NCI-H69 (cell line): ENCODE measurements at regions not wholly inside any gene's neighbourhood (a gene's known extent, or its start where the extent isn't known, plus 50 kb on each side); places are given as distances from the start of the nearest gene placed in this dataset.
A peak's percentile ranks its signal among the peaks of the same experiment; 100 is the strongest.
"Not testable (repeated sequence)": the region's sequence is repeated elsewhere in the genome, so short reads cannot be mapped to it uniquely, and the experiment has no call there.

ENCODE experiments used
- DNase-seq: peaks from one replicate; lab custom pipeline; 2025; lab: John Stamatoyannopoulos, UW

DNA sequence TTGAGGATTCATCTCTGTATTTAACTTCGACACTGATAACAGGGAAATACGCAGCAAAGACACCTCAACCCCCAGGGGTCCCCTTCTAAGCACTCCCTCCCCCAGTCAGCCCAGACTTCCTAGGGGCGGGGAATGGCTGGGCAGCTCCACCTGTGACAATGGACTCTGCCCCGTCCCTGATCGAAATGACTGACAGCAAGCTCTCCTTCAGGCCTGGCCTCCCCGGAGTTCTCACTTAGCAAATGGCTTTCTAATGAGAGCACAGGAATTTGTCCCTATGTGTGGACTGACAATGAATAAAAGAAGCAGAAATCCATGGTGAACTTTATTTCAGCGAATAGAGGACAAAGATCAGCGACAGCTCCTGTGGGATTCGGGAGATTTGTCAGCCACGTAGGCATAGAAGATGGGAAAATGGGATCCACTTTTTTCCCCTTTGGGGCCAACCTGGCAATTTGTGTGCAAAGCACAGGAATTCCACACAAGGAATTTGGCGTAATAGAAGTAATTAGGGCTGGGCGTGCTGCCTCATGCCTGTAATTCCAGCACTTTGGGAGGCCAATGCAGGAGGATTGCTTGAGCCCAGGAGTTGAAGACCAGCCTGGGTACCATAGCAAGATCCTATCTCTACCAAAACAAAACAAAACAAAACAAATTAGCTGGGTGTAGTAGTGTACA, 63.8 kb downstream of the TNFAIP2 start:
- peak; percentile 9 for DNase-seq

DNA sequence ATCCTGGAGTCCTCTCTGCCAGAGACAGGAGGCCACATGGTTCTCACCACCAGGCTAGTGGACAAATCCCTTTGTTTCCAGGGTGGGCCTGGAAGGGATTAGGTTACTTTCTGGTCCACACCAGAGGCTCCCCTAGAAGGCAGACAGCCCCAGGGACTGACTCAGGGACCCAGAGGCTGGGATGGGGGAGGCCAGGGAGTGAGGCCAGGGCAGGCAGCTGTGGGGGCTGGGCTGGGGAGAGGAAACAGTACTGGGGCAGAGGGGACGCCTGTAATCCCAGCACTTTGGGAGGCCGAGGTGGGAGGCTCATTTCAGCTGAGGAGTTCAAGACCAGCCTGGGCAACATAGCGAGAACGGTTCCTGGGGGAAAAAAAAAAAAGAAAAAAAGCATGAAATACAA, 64.7 kb downstream of the TNFAIP2 start:
- no peak for DNase-seq

DNA sequence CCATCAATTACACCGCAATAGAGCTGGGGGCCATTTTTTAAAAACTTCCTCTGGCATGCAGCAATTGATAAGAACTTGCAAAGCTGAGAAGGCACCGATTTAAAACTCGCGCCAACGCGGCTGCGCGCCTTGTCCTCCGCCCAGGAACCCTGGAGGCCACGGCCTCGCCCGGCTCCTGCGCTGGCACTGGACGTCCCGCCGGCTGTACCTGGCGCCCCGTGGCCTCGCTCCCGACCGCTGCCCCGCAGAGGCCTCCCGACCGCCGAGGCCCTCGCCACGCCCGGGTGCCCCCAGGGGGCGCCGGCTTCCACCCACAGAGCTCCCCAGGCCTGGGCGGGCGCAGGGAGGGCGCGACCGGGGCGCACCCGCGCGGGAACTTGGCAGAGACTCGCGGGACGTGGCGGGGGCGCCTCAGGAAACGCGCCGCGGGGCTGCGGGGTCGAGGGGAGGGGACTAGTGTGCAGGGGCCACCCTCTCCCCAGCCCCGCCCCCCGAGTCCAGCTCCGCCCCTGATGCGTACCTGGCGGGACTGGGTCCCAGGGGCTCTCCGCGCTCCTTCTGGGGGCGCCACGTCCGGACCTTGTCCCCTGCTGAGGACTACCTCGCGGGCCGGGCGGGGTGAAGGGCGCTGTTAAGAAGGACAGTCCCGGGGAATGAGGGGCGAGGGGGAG, 65.7 kb downstream of the TNFAIP2 start:
- no peak for DNase-seq

DNA sequence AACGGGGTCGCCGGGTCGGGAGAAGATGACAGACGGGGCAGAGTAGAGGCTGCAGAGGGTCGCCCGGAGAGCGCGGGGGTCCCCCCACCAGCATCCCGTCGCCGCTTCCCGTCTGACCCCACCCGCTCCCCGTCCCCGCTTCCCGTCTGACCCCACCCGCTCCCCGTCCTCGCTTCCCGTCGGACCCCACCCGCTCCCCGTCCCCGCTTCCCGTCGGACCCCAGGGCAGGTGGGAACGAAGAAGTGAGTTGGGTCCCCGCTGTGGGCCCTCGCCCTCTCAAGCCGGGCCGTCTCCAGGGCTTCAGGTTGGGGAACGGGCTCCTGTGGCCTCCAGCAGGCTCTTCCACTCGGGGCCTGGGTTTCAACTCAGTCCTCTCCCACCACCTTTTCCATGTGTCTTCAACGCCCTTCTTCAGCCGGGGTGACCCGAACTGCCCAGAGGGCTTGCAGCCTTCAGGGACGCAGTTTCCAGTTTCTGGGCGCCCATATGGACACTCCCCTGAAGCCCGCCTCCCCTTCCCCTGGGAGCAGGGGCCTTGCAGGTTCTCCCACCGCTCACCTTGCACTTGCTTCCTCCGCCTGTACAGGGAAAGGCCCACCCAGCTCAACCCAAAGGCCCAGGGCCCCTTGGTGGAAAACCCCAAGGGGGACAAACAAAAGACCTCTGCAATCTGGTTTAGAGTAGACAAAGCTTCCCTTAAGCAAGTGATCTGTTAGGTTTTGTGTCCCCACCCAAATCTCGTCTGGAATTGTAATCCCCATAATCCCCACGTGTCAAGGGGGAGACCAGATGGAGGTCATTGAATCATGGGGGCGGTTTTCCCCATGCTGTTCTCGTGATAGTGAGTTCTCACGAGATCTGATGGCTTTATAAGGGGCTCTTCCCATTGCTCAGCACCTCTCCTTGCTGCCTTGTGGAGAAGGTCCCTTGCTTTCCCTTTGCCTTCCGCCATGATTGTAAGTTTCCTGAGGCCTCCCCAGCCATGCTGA, 66.5 kb downstream of the TNFAIP2 start:
- DNase-seq, result no peak

DNA sequence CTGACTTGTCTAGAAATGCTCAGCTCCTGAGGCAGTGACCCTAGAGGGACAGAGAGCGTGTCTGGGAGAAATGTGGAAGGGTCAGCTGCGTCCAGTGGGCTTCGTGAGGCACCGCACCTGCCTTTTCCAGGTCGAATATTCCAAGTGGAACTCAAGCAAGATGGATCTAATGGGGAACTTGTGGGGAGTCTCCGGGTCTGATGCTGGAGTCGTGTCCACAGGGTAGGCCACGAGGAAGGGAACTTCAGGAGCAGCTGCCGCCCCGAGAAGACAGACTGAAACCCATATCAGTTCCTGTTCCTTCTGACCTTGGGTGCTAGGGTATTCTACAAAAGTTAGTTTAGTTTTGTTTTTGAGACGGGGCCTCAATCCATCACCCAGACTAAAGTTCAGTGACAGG, 67.5 kb downstream of the TNFAIP2 start:
- DNase-seq, result no peak

DNA sequence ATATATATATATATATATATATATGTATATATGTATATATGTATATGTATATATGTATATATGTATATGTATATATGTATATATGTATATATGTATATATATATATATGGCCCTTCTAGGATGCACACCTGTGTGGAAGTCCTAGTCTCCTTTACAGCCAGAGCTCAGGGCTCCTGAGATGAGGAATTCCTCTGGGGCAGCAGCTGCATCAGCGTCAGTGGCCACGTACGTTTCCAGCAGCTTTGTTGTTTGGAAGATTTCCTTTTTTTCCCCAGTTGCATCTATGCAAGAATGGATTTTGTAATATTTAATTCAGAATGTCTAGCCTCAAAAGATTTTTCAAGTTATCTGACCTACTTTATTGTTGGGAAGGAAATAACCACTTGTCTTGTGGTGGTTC, 68.6 kb downstream of the TNFAIP2 start:
- DNase-seq, result no peak

DNA sequence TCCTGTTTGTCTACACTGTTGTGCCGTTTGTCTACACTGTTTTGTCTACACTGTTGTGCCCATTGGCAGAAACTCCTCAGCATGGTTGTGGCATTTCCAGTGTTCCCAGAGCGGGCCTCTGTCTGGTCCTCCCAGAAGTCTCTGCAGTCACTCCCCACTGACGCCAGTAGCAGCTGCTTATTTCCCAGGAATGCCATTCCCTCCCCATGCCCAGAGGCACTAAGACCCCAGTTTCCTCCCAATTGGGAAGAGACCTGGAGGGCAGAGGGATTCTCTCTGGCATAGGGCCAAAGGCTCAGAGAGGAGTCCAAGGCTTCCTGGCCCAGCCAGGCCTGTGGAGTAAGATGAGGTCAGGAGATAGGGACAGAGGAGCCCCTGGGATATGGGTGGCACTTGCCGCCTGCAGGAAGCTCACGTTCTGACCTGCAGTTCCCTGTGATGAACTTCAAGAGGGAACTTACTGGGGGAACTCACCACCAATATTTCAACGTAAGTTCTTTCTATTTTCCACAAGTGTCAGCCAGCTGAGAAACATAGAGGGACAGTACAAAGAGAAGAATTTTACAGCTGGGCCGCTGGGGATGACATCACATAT, 69.1 kb downstream of the TNFAIP2 start:
- DNase-seq, result no peak

DNA sequence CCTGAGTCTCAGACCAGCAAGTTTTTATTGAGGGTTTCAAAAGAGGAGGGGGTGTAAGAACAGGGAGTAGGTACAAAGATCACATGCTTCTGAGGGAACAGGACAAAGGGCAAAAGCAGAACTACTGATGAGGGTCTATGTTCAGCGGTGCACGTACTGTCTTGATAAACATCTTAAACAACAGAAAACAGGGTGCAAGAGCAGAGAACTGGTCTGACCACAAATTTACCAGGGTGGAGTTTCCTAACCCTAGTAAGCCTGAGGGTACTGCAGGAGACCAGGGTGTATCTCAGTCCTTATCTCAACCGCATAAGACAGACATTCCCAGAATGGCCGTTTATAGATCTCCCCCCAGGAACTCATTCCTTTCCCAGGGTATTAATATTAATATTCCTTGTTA, 69.6 kb downstream of the TNFAIP2 start:
- DNase-seq, result not testable (repeated sequence)

DNA sequence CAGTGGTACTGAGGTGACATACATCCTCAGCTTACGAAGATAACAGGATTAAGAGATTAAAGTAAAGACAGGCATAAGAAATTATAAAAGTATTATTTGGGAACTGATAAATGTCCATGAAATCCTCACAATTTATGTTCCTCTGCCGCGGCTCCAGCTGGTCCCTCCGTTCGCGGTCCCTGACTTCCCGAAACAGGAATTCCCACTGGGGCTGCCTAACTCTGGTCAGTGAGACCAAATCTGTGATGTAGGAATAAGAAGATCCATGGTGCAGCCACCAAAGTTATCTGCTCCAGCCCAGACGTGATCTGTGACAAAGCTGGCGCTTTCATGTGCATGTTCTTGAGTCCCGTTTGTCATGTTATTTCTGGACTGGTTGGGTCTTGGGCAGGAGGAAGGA, 70.2 kb downstream of the TNFAIP2 start:
- DNase-seq, result not testable (repeated sequence)

DNA sequence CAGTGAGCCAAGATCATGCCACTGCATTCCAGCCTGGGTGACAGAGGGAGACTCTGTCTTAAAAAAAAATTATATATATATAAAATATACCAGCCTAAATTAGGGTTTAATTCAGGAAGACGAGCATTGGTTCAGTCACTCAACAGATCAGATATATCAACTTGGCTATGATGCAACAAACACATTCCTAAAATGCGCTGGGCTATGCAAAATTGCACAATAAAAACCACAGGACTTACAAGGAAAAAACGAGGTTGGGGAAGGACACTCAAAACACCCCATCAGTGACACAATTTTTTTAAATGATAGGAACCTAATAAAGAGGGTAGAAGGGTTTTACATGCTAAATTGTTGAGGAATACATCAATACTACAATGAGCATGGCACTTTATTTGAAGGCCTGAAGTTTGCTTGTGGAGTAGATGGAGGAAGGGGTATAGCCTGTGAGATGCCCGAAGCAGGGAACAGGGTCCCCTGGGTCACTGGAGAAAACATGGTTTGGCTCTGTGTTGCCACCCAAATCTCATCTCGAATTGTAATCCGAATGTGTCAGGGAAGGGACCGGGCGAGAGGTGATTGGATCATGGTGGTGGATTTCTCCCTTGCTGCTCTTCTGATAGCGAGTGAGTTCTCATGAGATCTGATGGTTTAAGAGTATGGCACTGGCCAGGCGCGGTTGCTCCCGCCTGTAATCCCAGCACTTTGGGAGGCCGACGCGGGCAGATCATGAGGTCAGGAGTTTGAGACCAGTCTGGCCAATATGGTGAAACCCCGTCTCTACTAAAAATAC, 71.2 kb downstream of the TNFAIP2 start:
- DNase-seq, result no peak

DNA sequence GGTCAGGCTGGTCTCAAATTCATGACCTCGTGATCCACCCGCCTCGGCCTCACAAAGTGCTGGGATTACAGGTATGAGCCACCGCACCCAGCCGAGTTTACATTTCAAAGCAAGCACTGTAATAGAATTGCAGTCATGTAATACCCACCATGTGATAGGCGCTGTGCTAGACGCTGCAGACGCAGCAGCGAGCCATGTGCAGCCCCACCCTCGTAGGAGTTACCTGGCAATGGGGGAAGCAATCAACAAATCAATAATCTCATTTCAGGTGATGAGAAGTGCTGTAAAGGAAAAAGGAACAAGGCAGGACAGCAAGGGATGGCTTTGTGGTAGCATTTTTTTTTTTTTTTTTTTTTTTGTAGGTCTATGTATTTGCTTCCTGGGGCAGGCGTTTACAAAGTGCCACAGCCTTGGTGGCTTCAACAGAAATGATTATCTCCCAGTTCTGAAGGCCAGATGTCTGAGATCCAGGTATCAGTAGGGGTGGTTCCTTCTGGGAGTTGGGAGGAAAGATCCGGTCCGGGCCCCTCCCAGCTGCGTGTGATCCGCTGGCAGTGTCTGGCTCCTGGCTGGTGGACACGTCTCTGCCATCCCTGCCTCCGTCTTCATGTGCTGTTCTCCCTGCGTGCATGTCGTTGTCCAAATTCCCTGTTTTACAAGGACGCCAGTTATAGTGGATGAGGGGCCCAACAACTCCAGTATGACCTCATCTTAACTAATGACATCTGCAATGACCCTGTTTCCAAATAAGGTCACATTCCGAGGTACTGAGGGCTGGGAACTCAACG, 72.8 kb downstream of the TNFAIP2 start:
- DNase-seq, result no peak

DNA sequence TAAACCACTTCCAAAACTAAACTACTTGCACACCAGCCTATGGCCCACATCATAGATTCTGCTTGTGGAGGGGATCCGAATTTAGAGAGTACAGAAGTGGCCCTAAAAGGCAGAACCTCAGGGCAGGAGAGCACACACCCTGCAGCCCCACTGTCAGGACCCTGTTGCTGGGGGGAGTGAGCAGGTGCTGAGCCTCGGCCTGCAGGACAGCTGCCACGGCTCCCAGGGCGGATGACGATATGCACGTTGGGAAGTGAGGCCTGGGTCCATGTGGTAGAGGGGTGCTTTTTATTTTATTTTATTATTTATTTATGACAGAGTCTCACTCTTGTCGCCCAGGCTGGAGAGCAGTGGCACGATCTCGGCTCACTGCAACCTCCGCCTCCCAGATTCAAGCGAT, 73.5 kb downstream of the TNFAIP2 start:
- DNase-seq, result no peak

DNA sequence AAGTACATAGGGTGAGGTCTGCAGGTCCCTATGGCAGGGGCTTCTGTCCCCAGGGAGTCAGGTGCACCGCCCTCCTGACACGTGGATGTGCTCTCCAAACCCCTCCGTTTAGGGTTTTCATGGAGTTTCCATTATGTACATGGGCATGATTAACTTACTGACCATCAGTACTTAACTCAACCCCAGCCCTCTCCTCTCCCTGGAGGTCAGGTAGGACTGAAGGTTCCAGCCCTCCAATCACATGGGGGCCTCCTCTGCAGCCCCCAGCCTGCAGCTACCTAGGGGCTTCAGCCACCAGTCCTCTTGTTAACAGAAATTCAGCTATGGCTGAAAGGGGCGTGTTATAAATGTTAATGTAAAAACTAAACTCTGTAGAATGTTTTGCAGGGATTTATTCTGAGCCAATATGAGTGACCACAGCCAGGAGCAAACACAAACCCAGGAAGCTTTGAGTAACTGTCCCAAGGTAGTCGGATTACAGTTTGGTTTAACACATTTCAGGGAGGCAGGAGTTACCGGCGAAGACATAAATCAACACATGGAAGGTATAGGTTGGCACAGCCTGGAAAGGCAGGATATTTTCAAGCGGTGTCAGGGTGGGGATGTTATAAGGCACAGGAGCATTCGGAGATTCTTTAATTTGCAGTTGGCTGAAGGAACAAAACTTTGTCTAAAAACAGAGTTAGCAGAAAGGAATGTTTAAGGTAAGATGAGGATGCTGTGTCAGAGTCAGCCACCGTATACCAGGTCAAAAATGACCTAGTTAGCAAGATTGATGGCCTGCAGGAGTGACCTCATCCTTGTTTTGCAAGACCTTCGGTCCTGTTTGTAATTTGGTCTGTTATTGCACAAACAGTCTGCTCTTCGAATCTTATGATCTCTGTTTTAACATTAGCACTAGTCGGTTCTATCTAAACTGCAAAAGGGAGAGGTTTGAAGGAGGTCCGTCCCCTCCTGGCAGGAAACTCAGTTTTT, 75.2 kb downstream of the TNFAIP2 start:
- no peak for DNase-seq

DNA sequence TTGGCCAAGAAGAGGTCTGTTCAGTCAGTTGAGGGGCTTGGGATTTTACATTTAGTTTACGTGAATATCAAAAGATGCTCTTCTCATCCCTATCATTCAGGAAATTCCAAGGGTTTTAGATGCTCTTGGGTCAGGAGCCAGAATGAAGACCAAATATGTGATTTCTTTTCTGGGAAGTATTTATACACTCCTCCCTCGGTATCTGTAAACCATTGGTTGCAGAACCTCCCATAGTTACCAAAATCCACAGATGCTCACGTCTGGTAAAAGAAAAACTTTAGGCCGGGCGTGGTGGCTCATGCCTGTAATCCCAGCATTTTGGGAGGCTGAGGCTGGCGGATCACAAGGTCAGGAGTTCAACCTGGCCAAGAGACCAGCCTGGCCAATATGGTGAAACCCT, 75.9 kb downstream of the TNFAIP2 start:
- no peak for DNase-seq

DNA sequence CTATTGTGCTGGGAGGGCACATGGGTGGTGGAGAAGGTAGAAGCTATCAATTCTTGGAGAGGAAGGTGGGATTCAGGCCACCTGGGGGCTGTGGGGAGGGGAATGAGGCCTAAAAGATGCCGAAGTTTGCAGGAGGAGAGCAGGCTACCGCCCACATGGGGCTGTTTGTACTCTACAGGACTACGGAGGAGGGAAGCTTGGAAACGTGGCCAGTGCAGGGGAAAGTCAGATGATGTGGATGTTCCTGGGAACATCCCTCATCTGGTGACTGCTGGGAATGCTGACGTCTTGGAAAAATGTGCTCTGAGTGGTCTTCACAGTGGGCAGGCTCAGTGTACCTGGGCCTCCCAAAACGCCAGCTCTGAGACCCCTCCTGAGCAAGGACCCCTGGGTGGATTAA, 78.5 kb downstream of the TNFAIP2 start:
- DNase-seq, result no peak

DNA sequence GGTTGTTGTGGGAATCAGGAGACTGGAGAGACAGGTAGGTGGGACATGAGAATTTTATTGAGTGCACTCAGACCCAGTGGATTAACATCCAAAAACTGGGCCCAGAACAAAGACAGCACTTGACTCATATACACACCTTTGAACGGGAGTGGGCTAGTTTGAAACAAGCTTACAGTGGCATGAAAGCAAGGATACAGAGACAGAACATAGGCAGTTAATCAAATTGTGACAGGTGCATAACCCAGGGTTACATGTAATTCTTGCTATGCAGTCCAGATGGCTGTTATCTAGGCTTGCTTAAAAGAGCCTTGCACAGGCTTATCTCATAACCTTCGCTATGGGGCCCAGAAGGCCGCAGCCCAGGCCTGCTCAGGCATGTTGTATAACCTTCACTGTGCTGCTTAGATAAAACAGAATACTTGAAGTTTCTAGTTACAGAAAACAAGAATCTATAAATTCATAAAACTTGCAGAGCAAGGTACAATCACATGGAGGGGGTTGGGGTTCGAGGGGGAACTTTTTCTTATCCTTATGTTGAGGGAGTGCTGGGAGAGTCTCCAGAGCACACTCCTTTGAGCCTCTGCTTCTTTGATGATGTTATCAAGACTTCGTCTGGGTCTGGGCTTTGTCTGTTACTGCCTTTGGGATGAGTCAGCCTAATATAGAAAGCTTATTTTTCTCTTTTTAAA, 81.7 kb downstream of the TNFAIP2 start:
- no peak for DNase-seq

DNA sequence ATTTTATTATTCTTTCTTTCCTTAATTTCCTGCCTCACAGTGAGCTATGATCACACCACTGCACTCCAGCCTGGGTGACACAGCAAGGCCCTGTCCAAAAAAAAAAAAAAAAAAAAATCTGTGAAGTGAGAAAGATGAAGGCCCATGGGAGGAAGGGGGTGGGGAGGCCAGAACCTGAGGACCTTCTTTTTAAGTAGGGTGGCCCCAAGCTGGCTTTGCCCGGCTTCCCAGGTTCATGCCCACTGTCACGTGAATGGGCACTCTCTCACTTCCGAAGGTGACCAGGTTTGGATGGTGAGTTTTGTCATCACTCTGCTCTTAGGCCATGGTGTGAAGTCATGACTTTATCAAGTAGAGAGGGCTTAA, 82.3 kb downstream of the TNFAIP2 start:
- DNase-seq, result no peak

DNA sequence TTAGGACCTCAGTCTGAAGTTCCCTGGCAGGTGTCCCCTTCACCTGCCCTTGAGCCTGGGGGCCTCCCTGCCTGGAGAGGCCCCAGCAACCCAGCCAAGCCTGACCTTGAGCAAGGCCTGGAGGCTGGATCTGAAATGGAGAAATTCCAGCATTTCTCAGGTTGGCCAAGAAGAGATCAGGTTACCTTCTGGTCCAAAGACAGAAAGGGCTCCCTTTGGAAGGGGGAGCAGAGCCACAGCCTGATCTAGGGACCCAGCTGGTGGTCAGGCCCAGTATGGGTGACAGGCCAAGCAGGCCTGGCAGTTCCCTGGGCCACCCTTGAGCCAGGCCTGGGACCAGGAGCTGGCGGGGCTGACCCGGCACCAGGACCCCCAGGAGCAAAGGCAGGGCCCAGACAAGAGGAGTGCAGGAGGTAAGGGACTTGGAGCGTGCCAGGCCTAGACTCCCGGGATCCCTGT, 82.8 kb downstream of the TNFAIP2 start:
- DNase-seq, result no peak

DNA sequence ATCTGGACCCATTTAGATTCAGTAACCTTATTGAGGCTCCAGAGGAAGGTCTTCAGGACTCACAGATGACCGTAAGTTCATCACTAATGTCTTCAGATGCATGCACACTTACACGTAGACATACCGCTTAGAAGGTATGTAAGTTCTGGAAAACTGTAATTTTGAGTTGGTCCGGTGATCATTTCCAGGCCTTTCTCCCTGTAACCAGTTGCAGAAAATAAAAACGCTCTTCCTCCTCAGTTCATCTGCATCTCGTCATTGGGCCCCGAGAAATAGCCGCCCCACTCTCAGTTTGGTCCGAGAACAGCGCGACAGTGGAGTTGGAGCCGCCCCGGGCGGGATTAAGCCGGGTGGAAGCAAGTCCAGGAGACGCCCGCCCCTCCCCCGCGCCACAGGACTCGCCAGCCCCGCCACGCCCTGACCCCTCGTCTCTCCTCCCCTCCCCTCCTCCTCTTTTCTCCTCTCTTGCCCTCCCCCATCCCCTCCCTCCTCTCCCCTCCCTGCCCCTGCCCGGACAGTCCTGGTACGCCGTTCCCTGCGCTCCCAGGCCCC, 83.7 kb downstream of the TNFAIP2 start:
- peak; percentile 21 for DNase-seq
